ENCODE measurements at regions not wholly inside any gene's neighbourhood (a gene's known extent, or its start where the extent isn't known, plus 50 kb on each side); places are given as distances from the start of the nearest gene placed in this dataset.

DNA sequence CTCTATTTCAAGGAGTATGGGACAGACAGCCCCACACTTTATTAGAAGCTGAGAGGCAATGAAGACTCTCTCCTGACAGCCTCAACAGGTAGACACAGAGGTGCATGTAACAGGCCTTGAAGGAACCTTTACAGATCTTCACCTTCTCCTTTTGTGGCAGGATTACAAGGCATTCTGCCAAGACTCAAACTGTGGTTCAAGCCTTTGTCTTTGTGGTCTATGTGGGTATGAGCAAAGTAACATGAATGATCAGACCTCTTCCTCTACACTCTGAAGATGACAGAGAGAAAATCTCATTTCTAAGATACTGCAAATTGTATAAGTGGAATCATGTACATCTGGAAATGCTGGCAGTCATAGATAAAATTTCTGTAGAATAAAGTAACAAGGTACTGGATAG lies 346.9 kb downstream of the CDH9 start (continued):
- TF ChIP-seq, protein P1, sequence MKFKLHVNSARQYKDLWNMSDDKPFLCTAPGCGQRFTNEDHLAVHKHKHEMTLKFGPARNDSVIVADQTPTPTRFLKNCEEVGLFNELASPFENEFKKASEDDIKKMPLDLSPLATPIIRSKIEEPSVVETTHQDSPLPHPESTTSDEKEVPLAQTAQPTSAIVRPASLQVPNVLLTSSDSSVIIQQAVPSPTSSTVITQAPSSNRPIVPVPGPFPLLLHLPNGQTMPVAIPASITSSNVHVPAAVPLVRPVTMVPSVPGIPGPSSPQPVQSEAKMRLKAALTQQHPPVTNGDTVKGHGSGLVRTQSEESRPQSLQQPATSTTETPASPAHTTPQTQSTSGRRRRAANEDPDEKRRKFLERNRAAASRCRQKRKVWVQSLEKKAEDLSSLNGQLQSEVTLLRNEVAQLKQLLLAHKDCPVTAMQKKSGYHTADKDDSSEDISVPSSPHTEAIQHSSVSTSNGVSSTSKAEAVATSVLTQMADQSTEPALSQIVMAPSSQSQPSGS (IDR thresholded peaks at IDR 0.05; ENCODE audit: low read length), result no peak
- no peak for TF ChIP-seq SIX5 (IDR thresholded peaks at IDR 0.05; ENCODE audit: low read depth, low read length, severe bottlenecking)

DNA sequence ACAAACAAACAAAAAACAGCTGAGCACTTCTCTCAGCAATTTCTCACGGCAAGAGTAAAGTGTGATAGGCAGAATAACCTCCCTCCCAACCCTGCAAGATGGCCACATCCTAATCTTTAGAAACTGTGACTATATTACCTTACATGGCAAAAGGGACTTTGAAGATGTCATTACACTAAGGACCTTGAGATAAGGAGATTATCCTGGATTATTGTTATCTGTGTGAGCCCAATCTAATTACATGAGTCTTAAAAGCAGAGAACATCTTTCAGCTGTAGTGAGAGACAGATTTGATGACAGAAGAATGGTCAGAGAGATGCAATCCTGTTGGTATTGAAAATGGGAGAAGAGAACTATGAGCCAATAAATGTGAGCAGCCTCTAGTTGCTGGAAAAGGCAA lies 347.9 kb downstream of the CDH9 start:
- no peak overlapping the region for H3K9ac ChIP-seq (ENCODE audit: control insufficient read depth, insufficient read depth, low read length)
- H3K4me2 ChIP-seq (ENCODE audit: control insufficient read depth, insufficient read depth), result no peak overlapping the region
- intact Hi-C loops (cut with micrococcal nuclease; ENCODE audit: unreplicated experiment), result no loop called here
- in situ Hi-C loops (cut with MboI), result no loop called here
- H2AFZ ChIP-seq (ENCODE audit: control insufficient read depth, low read depth, low read length), result no peak overlapping the region
- no peaks in the 10 kb centered on the region for H3K4me1 ChIP-seq (ENCODE audit: control insufficient read depth, insufficient read depth, low read length)
- no peaks in the 10 kb centered on the region for H3K9me3 ChIP-seq (replicated peaks; ENCODE audit: control insufficient read depth, insufficient read depth, low read length)
- ATAC-seq (no peak), DNase-seq (ENCODE audit: low read depth, low spot score) (no peak), FAIRE-seq (no peak)
- POLR2A ChIA-PET, result no interaction called here
- H3K27ac ChIP-seq (ENCODE audit: control insufficient read depth, insufficient read depth), result no peak overlapping the region
- WGBS (ENCODE audit: insufficient coverage, insufficient replicate concordance, low lambda C conversion rate, missing lambda C conversion rate), result 6% methylated on average over 1 of the region's 1 CpG
- no peaks in the 10 kb centered on the region for H3K79me2 ChIP-seq (ENCODE audit: control insufficient read depth, insufficient read depth, low read length)
- no peak overlapping the region for H3K4me3 ChIP-seq
- CTCF ChIA-PET, result interaction anchor here (3.2 kb wide), 1 partner anchor 10 kb away, joined by 20 read pairs; no protein-coding TSS in a partner anchor
- H3K27me3 ChIP-seq (replicated peaks in 1 of 2; ENCODE audit: control insufficient read depth in 2 of 2, insufficient read depth in 2 of 2, low read length in 1 of 2), result no peaks in the 10 kb centered on the region
- RAD21 ChIA-PET (ENCODE audit: unreplicated experiment), result no interaction called here
- no peaks in the 10 kb centered on the region for H3K36me3 ChIP-seq (ENCODE audit: control insufficient read depth in 2 of 2, insufficient read depth in 2 of 2, low read length in 1 of 2)
- SMC1A ChIA-PET (ENCODE audit: uncharacterized antibody, unreplicated experiment), result interaction anchor here (1.2 kb wide), 1 partner anchor 9 kb away, joined by 3 read pairs; no protein-coding TSS in a partner anchor
- no peaks in the 10 kb centered on the region for H4K20me1 ChIP-seq (ENCODE audit: control insufficient read depth, insufficient read depth)
- BruUV-seq (replicated peaks), result no TSS peak
- TF ChIP-seq, protein P2, sequence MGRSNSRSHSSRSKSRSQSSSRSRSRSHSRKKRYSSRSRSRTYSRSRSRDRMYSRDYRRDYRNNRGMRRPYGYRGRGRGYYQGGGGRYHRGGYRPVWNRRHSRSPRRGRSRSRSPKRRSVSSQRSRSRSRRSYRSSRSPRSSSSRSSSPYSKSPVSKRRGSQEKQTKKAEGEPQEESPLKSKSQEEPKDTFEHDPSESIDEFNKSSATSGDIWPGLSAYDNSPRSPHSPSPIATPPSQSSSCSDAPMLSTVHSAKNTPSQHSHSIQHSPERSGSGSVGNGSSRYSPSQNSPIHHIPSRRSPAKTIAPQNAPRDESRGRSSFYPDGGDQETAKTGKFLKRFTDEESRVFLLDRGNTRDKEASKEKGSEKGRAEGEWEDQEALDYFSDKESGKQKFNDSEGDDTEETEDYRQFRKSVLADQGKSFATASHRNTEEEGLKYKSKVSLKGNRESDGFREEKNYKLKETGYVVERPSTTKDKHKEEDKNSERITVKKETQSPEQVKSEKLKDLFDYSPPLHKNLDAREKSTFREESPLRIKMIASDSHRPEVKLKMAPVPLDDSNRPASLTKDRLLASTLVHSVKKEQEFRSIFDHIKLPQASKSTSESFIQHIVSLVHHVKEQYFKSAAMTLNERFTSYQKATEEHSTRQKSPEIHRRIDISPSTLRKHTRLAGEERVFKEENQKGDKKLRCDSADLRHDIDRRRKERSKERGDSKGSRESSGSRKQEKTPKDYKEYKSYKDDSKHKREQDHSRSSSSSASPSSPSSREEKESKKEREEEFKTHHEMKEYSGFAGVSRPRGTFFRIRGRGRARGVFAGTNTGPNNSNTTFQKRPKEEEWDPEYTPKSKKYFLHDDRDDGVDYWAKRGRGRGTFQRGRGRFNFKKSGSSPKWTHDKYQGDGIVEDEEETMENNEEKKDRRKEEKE (IDR thresholded peaks at IDR 0.05), result no peak
- TF ChIP-seq SUZ12 (IDR thresholded peaks at IDR 0.05; ENCODE audit: unreplicated experiment), result no peak
- TF ChIP-seq IKZF2 (IDR thresholded peaks at IDR 0.05), result no peak
- TF ChIP-seq ZNF622 (IDR thresholded peaks at IDR 0.05), result no peak
- no peak for TF ChIP-seq POLR2A (IDR thresholded peaks at IDR 0.05; ENCODE audit: low read depth, low read length)
- TF ChIP-seq NRF1 (conservative IDR thresholded peaks at IDR 0.05; ENCODE audit: low read depth, low read length), result no peak
- TF ChIP-seq BACH1 (IDR thresholded peaks at IDR 0.05; ENCODE audit: borderline replicate concordance), result no peak
- TF ChIP-seq, protein P3, sequence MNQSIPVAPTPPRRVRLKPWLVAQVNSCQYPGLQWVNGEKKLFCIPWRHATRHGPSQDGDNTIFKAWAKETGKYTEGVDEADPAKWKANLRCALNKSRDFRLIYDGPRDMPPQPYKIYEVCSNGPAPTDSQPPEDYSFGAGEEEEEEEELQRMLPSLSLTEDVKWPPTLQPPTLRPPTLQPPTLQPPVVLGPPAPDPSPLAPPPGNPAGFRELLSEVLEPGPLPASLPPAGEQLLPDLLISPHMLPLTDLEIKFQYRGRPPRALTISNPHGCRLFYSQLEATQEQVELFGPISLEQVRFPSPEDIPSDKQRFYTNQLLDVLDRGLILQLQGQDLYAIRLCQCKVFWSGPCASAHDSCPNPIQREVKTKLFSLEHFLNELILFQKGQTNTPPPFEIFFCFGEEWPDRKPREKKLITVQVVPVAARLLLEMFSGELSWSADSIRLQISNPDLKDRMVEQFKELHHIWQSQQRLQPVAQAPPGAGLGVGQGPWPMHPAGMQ (IDR thresholded peaks at IDR 0.05; ENCODE audit: borderline replicate concordance), result no peak
- TF ChIP-seq RCOR1 (conservative IDR thresholded peaks at IDR 0.05; ENCODE audit: low read depth, low read length), result no peak
- TF ChIP-seq, protein P4, sequence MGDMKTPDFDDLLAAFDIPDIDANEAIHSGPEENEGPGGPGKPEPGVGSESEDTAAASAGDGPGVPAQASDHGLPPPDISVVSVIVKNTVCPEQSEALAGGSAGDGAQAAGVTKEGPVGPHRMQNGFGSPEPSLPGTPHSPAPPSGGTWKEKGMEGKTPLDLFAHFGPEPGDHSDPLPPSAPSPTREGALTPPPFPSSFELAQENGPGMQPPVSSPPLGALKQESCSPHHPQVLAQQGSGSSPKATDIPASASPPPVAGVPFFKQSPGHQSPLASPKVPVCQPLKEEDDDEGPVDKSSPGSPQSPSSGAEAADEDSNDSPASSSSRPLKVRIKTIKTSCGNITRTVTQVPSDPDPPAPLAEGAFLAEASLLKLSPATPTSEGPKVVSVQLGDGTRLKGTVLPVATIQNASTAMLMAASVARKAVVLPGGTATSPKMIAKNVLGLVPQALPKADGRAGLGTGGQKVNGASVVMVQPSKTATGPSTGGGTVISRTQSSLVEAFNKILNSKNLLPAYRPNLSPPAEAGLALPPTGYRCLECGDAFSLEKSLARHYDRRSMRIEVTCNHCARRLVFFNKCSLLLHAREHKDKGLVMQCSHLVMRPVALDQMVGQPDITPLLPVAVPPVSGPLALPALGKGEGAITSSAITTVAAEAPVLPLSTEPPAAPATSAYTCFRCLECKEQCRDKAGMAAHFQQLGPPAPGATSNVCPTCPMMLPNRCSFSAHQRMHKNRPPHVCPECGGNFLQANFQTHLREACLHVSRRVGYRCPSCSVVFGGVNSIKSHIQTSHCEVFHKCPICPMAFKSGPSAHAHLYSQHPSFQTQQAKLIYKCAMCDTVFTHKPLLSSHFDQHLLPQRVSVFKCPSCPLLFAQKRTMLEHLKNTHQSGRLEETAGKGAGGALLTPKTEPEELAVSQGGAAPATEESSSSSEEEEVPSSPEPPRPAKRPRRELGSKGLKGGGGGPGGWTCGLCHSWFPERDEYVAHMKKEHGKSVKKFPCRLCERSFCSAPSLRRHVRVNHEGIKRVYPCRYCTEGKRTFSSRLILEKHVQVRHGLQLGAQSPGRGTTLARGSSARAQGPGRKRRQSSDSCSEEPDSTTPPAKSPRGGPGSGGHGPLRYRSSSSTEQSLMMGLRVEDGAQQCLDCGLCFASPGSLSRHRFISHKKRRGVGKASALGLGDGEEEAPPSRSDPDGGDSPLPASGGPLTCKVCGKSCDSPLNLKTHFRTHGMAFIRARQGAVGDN (IDR thresholded peaks at IDR 0.05), result no peak
- no peak for TF ChIP-seq CREB1 (IDR thresholded peaks at IDR 0.05; ENCODE audit: low read depth)
